GM19395 (cell line): ENCODE measurements at regions not wholly inside any gene's neighbourhood (a gene's known extent, or its start where the extent isn't known, plus 50 kb on each side); places are given as distances from the start of the nearest gene placed in this dataset.

Experiments used
- ATAC-seq: cut with Tn5 transposase; IDR thresholded peaks from one replicate; pipeline ENCODE4 v1.9.1; 2021; ENCODE audit warnings: mild to moderate bottlenecking, moderate library complexity; ENCODE audit not compliant: unreplicated experiment

DNA sequence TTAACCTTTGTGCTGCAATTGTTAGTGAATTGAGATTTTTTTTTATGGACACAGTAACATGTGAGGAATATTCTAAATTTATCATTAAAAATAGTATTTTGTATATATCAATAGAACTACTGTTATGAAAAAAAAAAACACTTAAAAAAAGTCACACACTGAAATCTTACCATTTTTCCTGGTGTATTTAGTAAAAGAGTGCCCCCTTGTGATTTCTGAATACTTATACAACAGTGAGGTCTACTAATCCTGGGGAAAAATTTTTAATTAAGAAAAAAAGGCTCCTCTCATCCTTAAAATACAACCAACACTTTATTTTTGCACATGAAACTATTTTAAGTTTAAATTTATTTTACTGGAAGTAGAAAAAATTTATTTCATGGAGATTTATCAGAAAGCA is 56.4 kb upstream of the SPOCK3 start:
- no peak for ATAC-seq

DNA sequence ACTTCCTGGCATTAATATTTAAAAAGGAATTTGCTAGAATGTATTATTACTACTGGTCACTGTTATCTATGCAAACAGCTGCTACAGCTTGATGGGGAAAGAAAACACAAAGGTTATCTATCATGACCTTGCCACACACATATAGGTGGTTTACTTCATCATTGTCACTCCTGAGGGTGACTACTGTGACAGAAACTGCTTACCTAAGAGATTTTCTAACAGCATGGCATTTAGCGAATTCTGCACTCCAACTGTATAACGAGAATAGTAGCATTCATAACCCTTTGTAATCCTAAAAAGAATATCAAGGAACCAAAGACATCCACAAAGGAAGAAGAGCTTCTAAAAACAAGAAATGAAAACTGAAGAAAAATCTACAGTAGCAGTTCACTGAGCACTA is 74.6 kb upstream of the SPOCK3 start:
- no peak for ATAC-seq

DNA sequence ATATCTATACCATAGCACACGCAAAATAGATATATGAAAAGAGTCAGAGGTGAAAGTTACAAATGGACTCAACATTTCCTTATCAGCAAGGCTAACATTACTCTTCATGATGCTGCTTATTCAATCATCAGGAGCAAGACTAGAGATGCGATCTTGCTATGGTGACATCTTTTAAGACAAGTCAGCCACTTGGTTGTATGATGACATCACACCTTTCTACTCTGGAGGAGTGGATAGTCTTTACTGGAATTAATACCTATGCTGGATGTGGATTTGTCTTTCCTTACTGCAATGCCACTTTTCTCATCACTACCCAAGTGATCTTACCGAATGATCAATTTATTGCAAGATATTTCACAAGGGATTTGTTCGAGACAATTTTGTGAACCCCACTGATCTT is 87.0 kb upstream of the SPOCK3 start:
- no peak for ATAC-seq

DNA sequence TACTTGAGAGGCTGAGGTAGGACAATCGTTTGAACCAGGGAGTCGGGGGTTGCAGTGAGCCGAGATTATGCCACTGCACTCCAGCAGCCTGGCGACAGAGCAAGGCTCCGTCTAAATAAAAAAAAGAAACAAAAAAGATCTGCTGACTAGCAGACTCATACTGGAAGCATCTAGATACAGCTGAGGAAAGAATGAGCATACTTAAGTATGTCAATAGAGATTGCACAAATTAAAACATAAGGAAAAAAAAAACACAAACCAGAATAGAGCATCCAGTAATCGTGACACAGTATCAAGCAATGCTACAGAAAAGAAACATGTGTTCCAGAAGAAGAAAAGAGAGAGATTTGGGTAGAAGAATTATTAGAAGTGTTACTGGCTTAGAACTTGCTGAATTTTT is 105.5 kb upstream of the SPOCK3 start:
- no peak for ATAC-seq

DNA sequence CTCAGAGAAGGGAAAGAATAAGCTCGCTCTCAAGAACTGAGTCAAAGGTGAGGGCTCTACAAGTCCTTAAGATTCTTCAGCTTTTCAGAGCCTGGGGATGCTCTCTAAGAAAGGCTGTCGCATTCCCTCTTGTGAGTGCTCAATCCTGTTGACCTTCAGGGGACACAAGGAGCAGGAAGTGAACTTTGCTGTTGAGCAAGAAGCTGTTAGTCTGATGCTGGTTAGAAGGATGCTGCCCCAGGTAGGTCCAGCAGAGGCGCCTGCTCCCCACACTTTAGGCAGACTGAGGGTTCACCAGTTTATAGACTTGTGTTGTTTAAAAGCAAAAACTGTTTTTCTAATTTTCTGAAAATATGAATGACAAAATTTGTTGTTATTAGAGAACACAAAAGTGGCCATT is 125.4 kb upstream of the SPOCK3 start:
- no peak for ATAC-seq

DNA sequence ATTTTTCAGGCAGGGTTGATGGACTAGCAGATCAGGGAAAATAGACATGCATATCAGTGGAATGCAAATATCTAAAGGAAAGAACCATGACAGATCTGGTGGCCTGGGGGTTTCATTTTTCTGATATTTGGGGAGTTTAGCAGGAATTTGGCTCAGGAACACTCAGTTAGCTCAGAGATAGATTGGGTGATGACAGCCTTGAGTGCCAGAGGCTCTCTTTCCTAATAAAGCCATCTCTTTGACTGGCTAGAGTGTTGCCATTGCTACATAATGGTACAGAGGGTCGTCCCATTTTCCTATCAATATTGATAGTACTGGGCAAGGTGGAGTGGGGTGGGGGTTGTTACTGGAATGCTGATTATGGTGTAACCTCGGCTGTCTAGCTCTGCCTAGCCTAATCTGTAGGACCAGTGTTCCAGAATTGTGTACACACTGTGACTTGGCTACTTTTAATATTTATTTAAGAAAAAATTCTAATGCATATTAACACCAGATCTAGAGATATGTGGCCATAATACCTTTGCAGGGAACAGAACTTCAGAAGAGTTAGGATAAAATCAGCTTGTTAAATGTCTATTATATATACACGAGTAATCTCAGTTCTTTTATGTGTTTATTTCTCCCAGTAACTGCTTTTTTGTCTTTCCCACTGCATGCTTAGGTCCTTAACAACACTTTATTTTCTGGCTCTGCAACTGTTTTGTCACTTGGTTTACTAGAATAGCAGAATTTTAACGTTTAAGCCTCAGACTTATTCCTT is 145.0 kb upstream of the SPOCK3 start:
- no peak for ATAC-seq

DNA sequence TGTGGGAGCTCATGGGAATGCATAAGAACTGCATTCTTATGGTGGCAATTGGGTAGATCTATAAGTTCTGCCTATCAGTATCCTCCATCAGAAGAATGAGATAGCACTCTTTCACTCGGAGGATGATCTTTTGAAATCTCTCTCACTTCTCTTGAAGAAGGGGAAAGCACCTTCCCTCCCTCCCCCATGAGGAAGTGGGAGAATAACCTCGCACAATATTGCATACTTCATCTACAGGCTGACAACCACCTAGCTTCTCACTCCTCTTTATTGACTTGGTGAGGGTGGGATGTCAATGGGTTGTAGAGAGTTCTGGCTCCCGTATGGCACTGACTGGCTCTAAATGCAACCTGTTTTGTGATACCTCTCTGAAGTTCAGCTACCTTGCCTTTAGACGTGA is 146.7 kb upstream of the SPOCK3 start:
- no peak for ATAC-seq

DNA sequence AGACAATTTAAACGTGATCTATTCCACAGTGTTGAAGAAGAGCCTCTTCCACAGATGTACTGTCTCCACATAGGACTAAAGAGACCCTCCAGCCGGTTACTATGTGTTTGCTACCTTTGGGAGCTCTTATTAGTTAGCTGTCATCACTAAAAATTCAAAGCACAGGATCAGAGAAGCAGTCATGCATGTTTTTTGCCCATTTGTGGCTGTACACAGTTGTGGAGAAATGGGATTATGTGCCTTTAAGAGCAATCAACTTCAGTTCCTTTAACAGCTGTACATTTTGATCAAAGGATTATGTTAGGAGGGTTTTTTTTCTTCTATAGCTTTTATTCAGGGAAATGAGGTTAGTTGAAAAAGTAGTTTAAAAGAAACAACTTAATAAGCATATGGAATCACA is 149.0 kb upstream of the SPOCK3 start:
- ATAC-seq, result no peak

DNA sequence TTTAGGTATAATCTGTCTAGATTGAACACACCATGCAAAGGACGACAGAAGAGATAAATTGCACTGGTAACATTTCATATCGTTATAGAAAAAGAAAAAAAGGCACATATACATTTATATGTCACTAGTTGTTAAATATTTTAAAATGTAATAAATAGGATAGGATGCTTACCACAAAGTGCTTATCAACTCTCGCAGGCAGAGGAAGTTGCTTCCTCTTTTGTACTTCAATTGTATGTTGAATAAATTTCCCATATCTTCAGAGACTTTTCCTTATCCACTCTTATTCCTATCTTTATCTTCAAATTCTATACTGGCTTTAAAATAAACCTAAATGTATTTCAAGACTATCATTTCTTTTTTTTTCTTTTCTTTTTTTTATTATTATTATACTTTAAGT is 163.3 kb upstream of the SPOCK3 start:
- ATAC-seq, result no peak

DNA sequence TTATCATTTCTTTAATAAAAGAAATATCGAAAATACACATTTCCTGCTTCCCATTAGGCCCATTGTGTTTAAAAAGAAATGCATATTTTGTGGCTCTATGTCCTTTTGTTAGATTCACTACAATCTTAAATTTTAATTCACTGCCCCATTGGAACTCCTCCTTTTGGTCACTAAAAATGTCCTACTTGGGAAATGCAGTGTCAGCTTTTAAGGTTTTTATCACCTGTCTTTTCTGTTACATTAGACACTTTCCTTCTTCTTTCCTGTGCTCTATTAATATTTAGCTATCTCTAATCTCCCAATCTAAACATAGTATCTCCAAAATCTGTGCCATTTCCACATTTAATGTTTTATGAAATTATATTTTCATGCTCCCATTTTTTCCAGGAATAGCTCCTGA is 164.9 kb upstream of the SPOCK3 start:
- no peak for ATAC-seq

DNA sequence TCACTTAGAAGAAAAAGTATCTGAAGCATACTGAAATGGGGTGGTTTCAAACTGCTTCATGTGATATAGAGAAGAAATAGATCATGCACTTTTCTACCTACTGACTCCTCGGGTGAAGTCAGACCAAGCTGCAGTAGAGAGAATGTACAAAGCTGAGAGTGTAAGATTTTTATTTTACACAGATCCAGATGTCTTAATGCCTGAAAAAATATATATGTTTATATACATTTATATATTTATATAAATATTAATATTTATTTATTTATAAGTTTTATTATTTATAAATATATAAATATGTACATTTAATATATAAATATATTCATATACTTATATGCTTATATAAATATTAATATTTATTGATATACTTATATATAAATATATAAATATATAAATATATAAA is 171.9 kb upstream of the SPOCK3 start:
- ATAC-seq, result no peak

DNA sequence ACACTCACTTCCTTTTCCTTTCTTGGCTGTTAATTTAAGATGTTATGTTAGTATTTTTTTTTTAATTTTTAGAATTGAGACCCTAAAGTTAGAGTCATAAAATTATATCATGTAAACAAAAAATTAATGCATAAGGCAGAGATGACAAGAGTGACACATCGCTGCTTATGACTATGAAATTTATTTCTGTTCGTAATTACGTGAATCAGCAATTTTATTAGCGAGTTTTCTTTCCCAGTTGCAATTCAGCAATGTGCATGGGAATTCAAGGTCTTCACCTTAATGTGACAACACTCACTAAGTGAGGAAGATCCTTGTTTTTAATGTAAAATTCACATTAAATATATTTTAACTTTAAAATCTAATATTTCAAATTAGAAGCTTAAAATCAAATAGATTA is 181.2 kb upstream of the SPOCK3 start:
- ATAC-seq, result no peak

DNA sequence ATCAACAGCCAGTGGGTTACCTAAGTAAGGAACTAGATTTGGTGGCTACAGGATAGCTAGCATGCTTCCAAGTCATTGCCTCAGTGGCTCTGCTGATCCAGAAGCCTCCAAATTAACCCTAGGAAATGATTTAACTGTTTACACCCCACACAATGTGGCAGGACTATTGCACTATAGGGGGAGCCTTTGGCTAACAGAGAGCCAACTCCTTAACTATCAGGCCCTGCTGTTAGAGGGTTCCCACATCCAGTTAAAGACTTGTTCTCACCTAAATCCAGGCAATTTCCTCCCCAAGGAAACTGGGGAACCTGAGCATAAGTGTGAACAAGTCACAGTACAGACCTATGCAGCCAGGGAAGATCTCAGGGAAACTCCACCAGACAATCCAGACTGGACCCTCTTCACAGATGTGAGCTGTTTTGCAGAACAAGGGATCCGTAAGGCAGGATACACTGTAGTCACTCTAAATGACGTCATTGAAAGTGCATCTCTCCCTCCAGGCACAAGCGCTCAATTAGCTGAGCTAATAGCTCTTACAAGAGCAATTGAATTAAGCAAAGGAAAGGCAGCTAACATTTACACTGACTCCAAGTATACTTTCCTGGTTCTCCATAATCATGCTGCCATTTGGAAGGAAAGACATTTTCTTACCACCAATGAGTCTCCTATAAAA is 185.3 kb upstream of the SPOCK3 start:
- ATAC-seq, result no peak

DNA sequence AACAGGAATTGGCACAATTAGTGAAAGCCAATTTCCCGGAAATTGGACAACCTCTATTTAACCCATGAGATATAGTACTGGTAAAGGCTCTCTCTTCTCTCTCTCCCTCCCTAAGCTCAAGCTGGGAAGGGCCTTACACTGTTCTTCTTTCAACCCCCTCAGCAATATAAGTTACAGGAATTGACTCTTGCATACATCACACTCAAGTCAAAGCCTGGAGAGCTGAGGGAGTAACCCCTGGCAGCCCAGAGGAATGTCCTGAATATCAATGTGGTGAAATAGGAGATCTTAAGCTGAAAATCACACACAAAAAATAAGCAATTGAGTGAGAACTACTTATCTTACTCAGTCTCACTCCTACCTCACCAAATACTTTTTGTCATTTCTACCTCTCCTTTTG is 186.9 kb upstream of the SPOCK3 start:
- no peak for ATAC-seq

DNA sequence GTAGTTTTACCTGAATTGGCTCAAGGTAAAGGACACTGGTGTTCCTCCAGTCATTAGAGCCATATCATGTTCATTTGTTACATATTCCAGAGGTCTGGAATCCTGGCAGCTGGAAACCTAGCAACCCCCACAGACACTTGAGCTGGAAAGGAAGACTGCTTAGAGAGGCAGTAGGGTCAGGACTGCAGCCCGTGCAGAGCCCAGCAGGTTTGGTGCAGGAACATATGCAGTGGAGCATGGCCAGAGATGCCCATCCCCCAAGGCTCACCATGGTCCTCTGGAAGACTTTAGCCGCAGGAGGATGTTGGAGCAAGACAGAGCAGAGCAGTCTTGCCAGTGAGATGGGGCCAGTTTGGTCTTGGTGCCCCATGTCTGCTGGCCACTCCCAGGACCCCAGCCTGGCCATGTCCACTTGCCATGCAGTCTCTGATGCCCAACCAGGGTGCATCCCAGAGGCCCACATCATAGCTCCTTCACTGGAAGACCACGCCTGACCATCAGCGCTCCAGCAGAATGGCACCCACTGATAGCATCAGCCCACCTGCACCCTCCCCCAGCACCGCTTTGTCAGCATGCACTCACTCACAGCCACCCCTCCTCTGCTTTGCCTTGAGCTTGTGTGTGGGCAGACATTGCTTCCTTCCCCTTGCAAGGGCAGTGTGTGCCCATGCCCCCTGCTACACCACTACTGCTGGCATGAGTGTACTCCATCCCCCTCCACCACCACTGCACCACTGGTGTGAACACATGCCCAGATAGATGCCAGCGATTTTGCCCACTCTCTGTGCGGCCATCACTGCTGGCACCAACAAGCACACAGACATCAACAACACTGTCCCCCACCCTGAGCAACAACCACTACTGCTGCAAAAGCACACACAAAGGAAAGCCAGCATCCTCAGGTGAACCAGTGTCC is 190.3 kb upstream of the SPOCK3 start:
- no peak for ATAC-seq

DNA sequence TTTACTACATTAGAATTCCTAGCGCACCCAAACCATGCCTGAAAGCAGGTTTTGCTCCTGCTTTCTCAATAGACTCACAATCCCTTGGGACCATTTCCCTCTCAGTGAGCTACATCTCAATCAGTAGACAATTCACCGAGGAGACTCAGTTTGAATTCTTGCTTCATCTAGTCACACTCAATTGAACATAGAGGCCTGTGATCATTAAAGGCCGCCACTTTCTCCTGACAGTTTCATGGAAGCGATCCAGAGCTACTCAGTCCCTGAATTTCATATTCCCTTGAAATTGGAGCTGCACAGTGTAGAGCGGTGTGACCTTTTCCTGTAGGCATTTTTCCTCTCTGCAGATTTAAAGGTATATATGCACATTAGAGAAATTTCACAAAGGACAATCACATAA is 193.9 kb upstream of the SPOCK3 start:
- ATAC-seq, result no peak

DNA sequence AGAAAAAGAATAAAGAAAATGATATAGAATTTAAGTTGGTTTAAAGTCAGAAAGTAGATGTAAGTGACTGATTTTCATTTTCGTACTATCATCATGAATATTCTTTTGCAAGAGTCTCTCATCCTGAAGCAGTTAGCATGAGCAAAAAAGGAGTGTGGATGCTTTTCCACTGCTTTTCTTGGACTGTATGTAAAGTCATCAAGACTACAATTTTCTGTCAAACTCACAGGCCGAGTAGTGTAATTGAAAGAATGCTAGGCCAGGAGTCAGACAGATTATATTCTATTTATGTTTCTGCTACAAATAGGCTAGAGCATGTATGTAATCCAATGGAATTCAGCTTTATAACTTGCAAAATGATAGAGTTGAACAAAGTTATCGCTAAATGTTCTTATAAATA is 197.1 kb upstream of the SPOCK3 start:
- no peak for ATAC-seq

DNA sequence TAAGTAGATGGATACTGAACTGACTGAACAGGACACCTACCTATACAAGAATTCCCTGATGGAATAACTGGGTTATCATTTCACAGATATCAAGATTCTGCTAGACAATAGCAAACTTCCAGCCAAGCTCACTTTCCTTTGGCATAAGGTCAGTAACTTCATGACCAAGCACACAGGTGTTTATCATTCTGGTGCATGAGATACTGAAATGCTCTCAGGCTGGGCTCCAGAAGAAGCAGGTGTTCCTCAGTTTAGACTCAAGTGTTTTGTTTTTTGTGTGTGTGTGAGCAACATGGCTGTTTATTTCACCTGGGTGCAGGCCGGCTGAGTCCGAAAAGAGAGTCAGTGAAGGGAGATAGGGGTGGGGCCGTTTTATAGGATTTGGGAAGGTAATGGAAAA is 201.5 kb upstream of the SPOCK3 start:
- no peak for ATAC-seq

DNA sequence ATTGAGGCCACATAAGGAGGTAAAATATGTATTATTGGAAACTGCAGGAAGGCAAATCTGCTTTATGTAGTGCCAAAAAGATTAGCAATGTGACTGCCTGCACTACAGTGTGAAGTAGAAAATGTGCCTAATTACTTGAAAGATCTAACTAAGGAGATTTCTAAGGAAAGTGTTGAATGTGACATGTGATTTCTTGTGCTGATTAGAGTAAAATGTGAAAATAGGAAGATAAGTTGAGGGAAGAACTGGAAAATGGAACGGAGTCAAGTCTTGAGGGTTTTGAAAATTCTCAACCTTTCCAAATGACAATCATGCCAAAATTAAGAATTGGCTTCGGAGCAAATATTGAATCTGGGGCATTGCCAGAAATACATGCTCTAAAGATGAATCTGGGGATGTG is 209.5 kb upstream of the SPOCK3 start:
- ATAC-seq, result no peak

DNA sequence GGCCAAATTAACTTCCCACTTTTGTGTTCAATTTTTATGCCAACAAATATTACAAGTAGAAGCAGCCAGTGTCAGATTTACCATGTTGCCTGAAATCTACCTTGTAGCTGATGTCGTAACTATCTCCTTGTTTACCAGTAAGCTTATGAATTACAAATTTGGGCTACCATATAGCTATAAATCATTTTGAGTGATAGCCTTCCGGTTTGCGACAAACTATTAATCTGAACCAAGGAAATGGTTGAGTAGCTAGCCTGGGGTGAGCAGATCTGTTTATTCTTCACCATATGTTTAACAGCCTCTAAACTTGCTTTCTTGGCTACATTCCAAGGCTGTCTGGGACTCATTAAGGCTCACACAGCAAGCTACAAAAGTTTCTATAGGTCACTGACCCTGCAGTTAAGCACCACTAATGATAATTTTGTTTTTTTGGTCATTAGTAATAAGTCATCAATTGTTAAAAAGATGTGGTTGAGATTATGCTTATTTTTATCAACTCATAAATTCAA is 218.7 kb upstream of the SPOCK3 start:
- no peak for ATAC-seq

DNA sequence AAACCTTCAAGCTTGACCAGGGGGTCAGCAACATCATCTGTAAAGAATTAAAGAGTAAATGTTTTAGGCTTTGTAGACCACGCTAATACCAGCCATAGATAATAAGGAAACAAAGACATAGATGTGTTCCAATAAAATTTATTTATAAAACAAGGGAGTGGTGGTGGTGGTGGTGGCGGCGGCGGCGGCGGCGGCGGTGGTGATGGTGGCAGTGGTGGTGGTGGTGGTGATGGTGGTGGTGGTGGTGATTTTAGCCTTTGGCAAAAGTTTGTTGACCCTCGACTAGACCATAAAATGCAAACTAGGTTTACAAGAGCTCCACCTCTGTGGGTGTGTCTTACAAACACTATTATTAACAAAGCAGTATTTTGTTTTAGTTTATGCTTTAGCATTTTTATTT is 222.3 kb upstream of the SPOCK3 start:
- ATAC-seq, result no peak

DNA sequence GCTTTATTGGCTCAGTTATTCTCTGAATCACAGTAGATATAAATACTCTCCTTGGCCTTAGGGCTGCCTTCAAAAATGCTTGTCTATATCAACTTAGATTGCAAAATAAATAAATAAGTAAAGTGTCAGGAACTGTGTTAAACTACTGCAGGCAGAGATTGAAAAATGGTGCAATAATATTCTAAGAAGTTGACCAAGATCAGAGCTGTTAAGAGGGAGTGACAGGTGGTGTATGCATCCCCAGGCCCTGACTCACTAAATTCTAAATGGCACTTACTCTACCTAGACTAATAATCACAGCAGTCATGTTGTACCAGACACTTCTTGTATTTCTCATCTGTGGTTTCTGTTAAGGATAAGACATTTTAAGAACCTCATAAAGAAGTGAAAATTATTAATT is 235.1 kb upstream of the SPOCK3 start:
- ATAC-seq, result no peak
